AG04449 (cell line): ENCODE measurements at regions not wholly inside any gene's neighbourhood (a gene's known extent, or its start where the extent isn't known, plus 50 kb on each side); places are given as distances from the start of the nearest gene placed in this dataset.

Experiments
- CTCF ChIA-PET: fragments of 350-600 bp; formaldehyde crosslinking; extraction: SDS; loops from one replicate; lab custom pipeline; 2021; ENCODE audit warnings: antibody characterized with exemption; lab: Yijun Ruan, JAX
- POLR2A ChIA-PET: fragments of 400-600, 350-600 bp; formaldehyde crosslinking; extraction: SDS; loops from one replicate; lab custom pipeline; 2020; ENCODE audit warnings: antibody characterized with exemption, inconsistent platforms; lab: Yijun Ruan, JAX
- DNase-seq: peaks from one replicate; pipeline ENCODE4 v3.0.0-alpha.2; 2010; ENCODE audit warnings: low read depth, low spot score
- H3K4me3 ChIP-seq: 2 replicates; pipeline ENCODE4 v1.5.1; 2011; ENCODE audit warnings: low read depth, mild to moderate bottlenecking, control low read depth, low read length
- CTCF ChIP-seq: IDR thresholded peaks from one replicate; pipeline ENCODE4 v1.5.1; 2011; ENCODE audit warnings: mild to moderate bottlenecking, moderate library complexity, low read length, control low read depth, inconsistent platforms; ENCODE audit not compliant: insufficient read depth; ENCODE audit errors: missing control alignments

DNA sequence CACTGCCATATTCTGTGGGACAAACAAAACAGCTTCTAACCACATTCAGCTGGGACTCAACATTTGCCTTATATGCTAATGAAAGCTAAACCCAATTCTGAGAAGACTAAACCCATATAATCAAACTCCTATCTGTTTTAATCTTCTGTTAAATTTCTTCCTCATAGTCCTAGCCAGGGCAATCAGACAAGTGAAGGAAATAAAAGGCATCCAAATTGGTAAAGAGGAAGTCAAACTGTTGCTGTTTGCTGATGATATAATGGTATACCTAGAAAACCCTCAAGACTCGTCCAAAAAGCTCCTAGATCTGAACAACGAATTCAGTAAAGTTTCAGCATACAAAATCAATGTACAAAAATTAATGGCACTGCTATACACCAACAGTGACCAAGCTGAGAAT is 157.1 kb downstream of the PHLDA1 start:
- no peak for DNase-seq
- no peak for TF ChIP-seq CTCF
- no peak overlapping the region for H3K4me3 ChIP-seq
- POLR2A ChIA-PET: interaction anchor here (0.7 kb wide), 1 partner anchor 239 kb away, joined by 4 read pairs; no protein-coding TSS in a partner anchor
- CTCF ChIA-PET: no interaction called here

DNA sequence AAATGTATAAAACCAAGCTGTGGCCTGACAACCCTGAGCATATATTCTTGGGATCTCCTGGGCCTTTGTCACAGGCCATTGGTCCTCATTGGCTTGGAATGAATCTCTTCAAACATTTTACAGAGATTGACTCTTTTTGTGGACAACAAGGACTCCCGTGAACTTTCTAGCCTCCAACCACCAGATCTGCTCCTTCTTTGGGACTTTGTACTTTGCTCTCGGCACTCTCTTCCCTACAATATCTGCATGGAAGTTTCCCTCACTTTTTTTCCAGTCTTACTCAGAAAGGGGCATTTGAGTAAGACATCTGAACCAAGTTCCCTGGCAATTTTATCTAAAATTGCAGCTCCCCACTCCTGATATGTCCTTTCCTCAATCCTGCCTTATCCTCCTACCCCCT is 158.8 kb downstream of the PHLDA1 start:
- no peak for TF ChIP-seq CTCF
- POLR2A ChIA-PET: no interaction called here
- H3K4me3 ChIP-seq: no peak overlapping the region
- DNase-seq: no peak
- CTCF ChIA-PET: no interaction called here

DNA sequence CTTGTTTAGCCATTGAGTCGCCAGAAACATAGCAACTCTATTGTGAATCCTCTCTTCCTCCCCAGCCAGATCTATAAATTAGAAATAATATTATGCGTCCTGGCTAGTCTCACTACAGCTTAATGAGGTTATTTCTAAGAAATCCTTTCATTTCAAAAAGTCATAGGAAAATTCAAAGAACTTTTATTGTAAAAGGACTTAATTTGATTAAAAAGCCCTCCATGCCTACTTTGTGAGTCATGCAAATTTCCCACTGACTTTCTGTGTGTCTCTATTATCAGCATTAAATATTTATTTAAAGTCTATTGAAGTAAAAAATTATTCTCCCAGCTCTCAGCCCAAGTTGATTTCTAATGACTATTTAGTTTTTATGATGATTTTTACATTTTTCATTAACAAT is 160.7 kb downstream of the PHLDA1 start:
- no peak for TF ChIP-seq CTCF
- POLR2A ChIA-PET: no interaction called here

GRCh38 chr12:75868501-75868900 is 163.1 kb downstream of the PHLDA1 start:
- DNase-seq: no peak
- ChIA-PET POLR2A (no interaction called here), CTCF (no interaction called here)
- no peak overlapping the region for H3K4me3 ChIP-seq
- TF ChIP-seq CTCF: no peak

More for the DNA sequence above, 160.7 kb downstream of the PHLDA1 start:
- CTCF ChIA-PET: no interaction called here
- DNase-seq: no peak
- H3K4me3 ChIP-seq: no peak overlapping the region

GRCh38 chr12:75865315-75865714 is 166.3 kb downstream of the PHLDA1 start:
- ChIA-PET POLR2A (no interaction called here), CTCF (interaction anchor here (1.3 kb wide), 1 partner anchor 12 kb away, joined by 3 read pairs; no protein-coding TSS in a partner anchor)
- TF ChIP-seq CTCF: no peak
- no peak overlapping the region for H3K4me3 ChIP-seq
- DNase-seq: no peak

GRCh38 chr12:75864161-75864560 is 167.4 kb downstream of the PHLDA1 start:
- no peak for TF ChIP-seq CTCF
- DNase-seq: no peak
- ChIA-PET POLR2A (no interaction called here), CTCF (interaction anchor here (1.3 kb wide), 1 partner anchor 13 kb away, joined by 3 read pairs; no protein-coding TSS in a partner anchor)
- no peak overlapping the region for H3K4me3 ChIP-seq
